ENCODE measurements at regions not wholly inside any gene's neighbourhood (a gene's known extent, or its start where the extent isn't known, plus 50 kb on each side); places are given as distances from the start of the nearest gene placed in this dataset.

DNA sequence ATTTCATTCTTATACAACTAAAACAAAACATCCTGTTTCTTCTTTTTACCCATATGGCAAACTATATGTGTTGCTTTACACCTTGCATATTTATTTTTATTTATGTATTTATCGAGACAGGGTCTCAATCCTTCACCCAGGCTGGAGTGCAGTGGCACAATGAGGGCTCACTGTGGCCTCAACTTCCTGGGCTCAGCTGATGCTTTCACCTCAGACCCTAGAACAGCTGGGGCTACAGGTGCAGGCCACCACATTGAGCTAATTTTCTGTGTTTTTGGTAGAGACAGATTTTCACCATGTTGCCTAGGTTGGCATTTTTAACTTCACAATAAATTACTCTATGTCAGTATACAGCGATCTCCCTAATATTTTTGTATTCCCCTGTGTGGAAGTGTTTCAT lies 522.0 kb downstream of the MBD2 start:
- TF ChIP-seq, protein P1, sequence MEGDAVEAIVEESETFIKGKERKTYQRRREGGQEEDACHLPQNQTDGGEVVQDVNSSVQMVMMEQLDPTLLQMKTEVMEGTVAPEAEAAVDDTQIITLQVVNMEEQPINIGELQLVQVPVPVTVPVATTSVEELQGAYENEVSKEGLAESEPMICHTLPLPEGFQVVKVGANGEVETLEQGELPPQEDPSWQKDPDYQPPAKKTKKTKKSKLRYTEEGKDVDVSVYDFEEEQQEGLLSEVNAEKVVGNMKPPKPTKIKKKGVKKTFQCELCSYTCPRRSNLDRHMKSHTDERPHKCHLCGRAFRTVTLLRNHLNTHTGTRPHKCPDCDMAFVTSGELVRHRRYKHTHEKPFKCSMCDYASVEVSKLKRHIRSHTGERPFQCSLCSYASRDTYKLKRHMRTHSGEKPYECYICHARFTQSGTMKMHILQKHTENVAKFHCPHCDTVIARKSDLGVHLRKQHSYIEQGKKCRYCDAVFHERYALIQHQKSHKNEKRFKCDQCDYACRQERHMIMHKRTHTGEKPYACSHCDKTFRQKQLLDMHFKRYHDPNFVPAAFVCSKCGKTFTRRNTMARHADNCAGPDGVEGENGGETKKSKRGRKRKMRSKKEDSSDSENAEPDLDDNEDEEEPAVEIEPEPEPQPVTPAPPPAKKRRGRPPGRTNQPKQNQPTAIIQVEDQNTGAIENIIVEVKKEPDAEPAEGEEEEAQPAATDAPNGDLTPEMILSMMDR (IDR thresholded peaks at IDR 0.05), result no peak
- no peak overlapping the region for H3K9ac ChIP-seq (ENCODE audit: low read depth in 2 of 2, low read length in 2 of 2)
- H3K36me3 ChIP-seq, result no peaks in the 10 kb centered on the region
- H3K27ac ChIP-seq, result no peak overlapping the region
- no peaks in the 10 kb centered on the region for H3K27me3 ChIP-seq
- no peak overlapping the region for H3K4me3 ChIP-seq
- H3K9me3 ChIP-seq, result no peaks in the 10 kb centered on the region
- H3K4me1 ChIP-seq, result no peaks in the 10 kb centered on the region
- intact Hi-C loops (cut with DNase I), result no loop called here
- DNase-seq, result no peak

DNA sequence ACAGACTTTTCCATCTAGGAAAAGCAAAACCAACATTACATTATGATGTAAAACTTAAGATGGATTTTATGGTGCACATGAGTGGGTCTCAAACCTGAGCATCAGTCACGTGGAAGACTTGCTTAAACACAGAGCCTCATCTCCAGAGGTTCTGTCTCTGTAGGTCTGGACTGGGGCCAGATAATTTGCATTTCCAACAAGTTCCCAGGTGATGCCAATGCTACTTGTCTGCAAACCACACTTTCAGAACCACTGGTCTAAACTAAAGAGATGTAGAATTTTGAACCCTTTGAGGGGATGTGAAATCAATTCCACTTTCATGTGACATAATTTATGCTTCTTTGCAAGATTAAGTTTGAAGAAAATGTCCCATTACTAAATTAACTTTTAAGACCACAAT lies 522.8 kb downstream of the MBD2 start:
- intact Hi-C loops (cut with DNase I), result no loop called here
- H3K4me3 ChIP-seq, result no peak overlapping the region
- no peaks in the 10 kb centered on the region for H3K36me3 ChIP-seq
- TF ChIP-seq, protein P1 (IDR thresholded peaks at IDR 0.05), result no peak
- no peaks in the 10 kb centered on the region for H3K9me3 ChIP-seq
- no peak overlapping the region for H3K27ac ChIP-seq
- H3K27me3 ChIP-seq, result no peaks in the 10 kb centered on the region
- no peak overlapping the region for H3K9ac ChIP-seq (ENCODE audit: low read depth in 2 of 2, low read length in 2 of 2)
- H3K4me1 ChIP-seq, result no peaks in the 10 kb centered on the region
- no peak for DNase-seq

DNA sequence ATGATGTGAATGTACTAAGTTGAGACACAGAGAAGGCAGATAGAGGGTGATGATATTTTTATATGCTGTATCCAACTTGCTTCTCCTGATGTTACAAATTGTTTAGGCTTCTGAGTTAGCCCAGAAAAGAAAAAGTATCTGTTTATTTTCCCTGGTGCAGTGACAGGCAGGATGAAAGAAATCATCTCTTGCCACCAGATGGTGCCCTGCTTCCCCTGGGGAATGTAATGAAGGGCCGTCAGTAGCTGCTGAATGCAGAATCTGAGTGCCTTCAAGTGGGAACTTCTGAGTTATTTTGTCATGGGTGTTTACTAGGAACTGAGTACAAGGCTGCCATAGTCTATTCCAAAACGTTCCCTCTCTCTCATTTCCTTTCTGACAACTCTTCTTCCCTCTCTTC lies 525.6 kb downstream of the MBD2 start:
- no peak overlapping the region for H3K9ac ChIP-seq (ENCODE audit: low read depth in 2 of 2, low read length in 2 of 2)
- TF ChIP-seq, protein P1 (IDR thresholded peaks at IDR 0.05), result peak; percentile 60
- no peak overlapping the region for H3K27ac ChIP-seq
- H3K27me3 ChIP-seq, result no peaks in the 10 kb centered on the region
- DNase-seq, result peak; percentile 46
- H3K4me1 ChIP-seq, result no peaks in the 10 kb centered on the region
- no peak overlapping the region for H3K4me3 ChIP-seq
- intact Hi-C loops (cut with DNase I), result loop anchor here (5.0 kb wide), 1 partner anchor 163 kb away; no protein-coding TSS in a partner anchor
- H3K9me3 ChIP-seq, result no peaks in the 10 kb centered on the region
- H3K36me3 ChIP-seq, result no peaks in the 10 kb centered on the region

DNA sequence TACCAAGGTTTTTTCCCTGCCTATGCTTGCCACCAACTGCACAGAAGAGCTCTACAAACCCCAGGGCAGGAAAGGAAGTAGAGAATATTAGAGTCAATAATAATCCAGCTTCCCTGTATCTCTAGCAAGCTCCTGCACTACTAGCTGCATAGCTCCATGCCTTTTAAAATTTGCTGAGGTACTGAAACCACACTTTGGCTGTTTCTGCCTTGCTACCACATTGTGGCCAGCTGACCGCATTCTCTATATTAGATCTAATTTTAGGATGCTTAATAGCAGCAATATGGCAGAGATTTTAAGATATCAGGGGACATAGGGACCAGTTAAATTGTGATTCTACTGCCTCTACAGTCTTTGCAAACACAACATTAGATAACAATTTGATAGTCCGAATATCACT lies 534.6 kb downstream of the MBD2 start:
- intact Hi-C loops (cut with DNase I), result no loop called here
- no peaks in the 10 kb centered on the region for H3K27me3 ChIP-seq
- H3K4me3 ChIP-seq, result no peak overlapping the region
- TF ChIP-seq, protein P1 (IDR thresholded peaks at IDR 0.05), result no peak
- no peaks in the 10 kb centered on the region for H3K4me1 ChIP-seq
- H3K9me3 ChIP-seq, result no peaks in the 10 kb centered on the region
- H3K9ac ChIP-seq (ENCODE audit: low read depth in 2 of 2, low read length in 2 of 2), result no peak overlapping the region
- H3K27ac ChIP-seq, result no peak overlapping the region
- no peaks in the 10 kb centered on the region for H3K36me3 ChIP-seq
- no peak for DNase-seq

DNA sequence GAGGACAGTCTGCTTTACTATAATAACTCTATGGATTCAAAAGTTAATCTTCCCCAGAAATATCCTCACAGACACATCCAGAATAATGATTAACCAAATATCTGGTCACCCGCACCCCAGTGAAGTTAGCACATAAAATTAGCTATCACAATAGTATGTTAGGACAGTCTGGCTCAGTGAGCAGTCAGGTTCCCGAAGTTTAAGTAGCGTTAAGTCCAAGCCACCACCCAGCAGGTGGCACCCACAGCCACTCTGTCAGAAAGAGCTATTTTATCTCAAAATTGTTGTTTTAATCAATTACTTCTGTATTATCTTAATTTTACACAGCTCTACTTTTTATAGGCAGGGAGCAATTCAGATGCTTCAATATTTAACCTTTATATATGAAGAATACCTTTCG lies 537.5 kb downstream of the MBD2 start:
- DNase-seq, result no peak
- Histone ChIP-seq H3K27me3 (no peaks in the 10 kb centered on the region), H3K9ac (ENCODE audit: low read depth in 2 of 2, low read length in 2 of 2) (no peak overlapping the region), H3K4me3 (no peak overlapping the region), H3K27ac (no peak overlapping the region), H3K9me3 (no peaks in the 10 kb centered on the region), H3K4me1 (no peaks in the 10 kb centered on the region), H3K36me3 (no peaks in the 10 kb centered on the region)
- intact Hi-C loops (cut with DNase I), result no loop called here
- TF ChIP-seq, protein P1 (IDR thresholded peaks at IDR 0.05), result no peak

DNA sequence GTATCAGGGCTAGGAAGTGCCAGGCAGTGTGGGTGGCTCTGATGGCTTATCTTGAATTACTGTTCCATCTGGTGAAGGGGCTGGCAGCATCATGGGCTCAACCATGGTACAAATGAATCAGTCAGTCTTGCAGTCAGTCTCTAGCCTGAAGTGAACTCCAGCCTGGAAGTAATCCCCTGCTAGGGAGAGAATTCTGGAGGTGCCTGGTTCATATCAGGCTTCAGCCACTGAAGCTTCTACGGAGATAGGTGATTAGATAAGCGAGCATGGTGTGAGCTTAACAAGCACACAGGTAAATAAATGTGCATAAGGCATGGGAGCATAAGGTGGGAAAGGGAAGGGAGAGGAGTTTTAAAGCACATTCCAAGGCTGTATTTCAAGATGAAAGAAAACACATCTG lies 541.7 kb downstream of the MBD2 start:
- TF ChIP-seq, protein P1 (IDR thresholded peaks at IDR 0.05), result no peak
- Histone ChIP-seq H3K9me3 (no peaks in the 10 kb centered on the region), H3K36me3 (no peaks in the 10 kb centered on the region), H3K9ac (ENCODE audit: low read depth in 2 of 2, low read length in 2 of 2) (no peak overlapping the region), H3K4me3 (no peak overlapping the region), H3K4me1 (no peaks in the 10 kb centered on the region), H3K27me3 (no peaks in the 10 kb centered on the region), H3K27ac (no peak overlapping the region)
- intact Hi-C loops (cut with DNase I), result no loop called here
- no peak for DNase-seq

All from colonic mucosa (tissue), 4 donors.